BE2C (cell line): ENCODE measurements at regions not wholly inside any gene's neighbourhood (a gene's known extent, or its start where the extent isn't known, plus 50 kb on each side); places are given as distances from the start of the nearest gene placed in this dataset.
"Not testable (repeated sequence)": the region's sequence is repeated elsewhere in the genome, so short reads cannot be mapped to it uniquely, and the experiment has no call there.

ENCODE experiments used
- DNase-seq: peaks from one replicate; pipeline ENCODE4 v3.0.0-alpha.2; 2020
- H3K27me3 ChIP-seq: fragments of 250-450 bp; sonication (Bioruptor Pico); 2 replicates; pipeline ENCODE4 v1.5.1; 2020; ENCODE audit warnings: mild to moderate bottlenecking
- H3K36me3 ChIP-seq: fragments of 250-450 bp; sonication (Bioruptor Pico); 2 replicates; pipeline ENCODE4 v1.5.1; 2020; ENCODE audit warnings: mild to moderate bottlenecking
- H3K4me1 ChIP-seq: fragments of 250-450 bp; sonication (Bioruptor Pico); 2 replicates; pipeline ENCODE4 v1.5.1; 2020
- H3K4me3 ChIP-seq: 2 replicates; pipeline ENCODE4 v1.5.1; 2011; ENCODE audit warnings: low read depth, low read length
- H3K9me3 ChIP-seq: fragments of 250-450 bp; sonication (Bioruptor Pico); 2 replicates; pipeline ENCODE4 v1.5.1; 2020
- CTCF ChIP-seq: IDR thresholded peaks from 2 replicates; pipeline ENCODE4 v1.5.1; 2012; ENCODE audit warnings: mild to moderate bottlenecking, low read depth, low read length

GRCh38 chr4:174403177-174403543 lies 119.1 kb downstream of the HPGD start:
- no peak for TF ChIP-seq CTCF
- Histone ChIP-seq H3K4me3 (no peak overlapping the region), H3K9me3 (no peaks in the 10 kb centered on the region), H3K4me1 (no peaks in the 10 kb centered on the region), H3K36me3 (no peaks in the 10 kb centered on the region), H3K27me3 (0 out of 2 replicates have a peak, but pooled peaks cover 4% of the 10 kb centered on the region)
- DNase-seq: no peak

GRCh38 chr4:174402470-174403176 lies 118.9 kb downstream of the CEP44 start:
- H3K36me3 ChIP-seq: no peaks in the 10 kb centered on the region
- H3K27me3 ChIP-seq: 0 out of 2 replicates have a peak, but pooled peaks cover 4% of the 10 kb centered on the region
- DNase-seq: no peak
- H3K4me1 ChIP-seq: no peaks in the 10 kb centered on the region
- no peak for TF ChIP-seq CTCF
- H3K4me3 ChIP-seq: no peak overlapping the region
- no peaks in the 10 kb centered on the region for H3K9me3 ChIP-seq

GRCh38 chr4:174401471-174402130 lies 117.9 kb downstream of the CEP44 start:
- Histone ChIP-seq H3K4me1 (no peaks in the 10 kb centered on the region), H3K27me3 (0 out of 2 replicates have a peak, but pooled peaks cover 7% of the 10 kb centered on the region), H3K4me3 (no peak overlapping the region), H3K9me3 (no peaks in the 10 kb centered on the region), H3K36me3 (no peaks in the 10 kb centered on the region)
- no peak for DNase-seq
- no peak for TF ChIP-seq CTCF

- not testable (repeated sequence) for DNase-seq
Observed at GRCh38 chr4:174400603-174401302, 117.0 kb downstream of the CEP44 start.

GRCh38 chr4:174398728-174399127 lies 115.0 kb downstream of the CEP44 start:
- no peak overlapping the region for H3K4me3 ChIP-seq
- no peak for DNase-seq

More at GRCh38 chr4:174400603-174401302, 117.0 kb downstream of the CEP44 start:
- not testable (repeated sequence) for H3K4me3 ChIP-seq, H3K4me1 ChIP-seq, H3K27me3 ChIP-seq, H3K9me3 ChIP-seq, H3K36me3 ChIP-seq

More at GRCh38 chr4:174398728-174399127, 115.0 kb downstream of the CEP44 start:
- Histone ChIP-seq H3K36me3 (no peaks in the 10 kb centered on the region), H3K4me1 (no peaks in the 10 kb centered on the region), H3K27me3 (peaks cover 17% of the 10 kb centered on the region), H3K9me3 (no peaks in the 10 kb centered on the region)
- TF ChIP-seq CTCF: no peak
